Inferior parietal cortex (tissue), 1 donor: ENCODE measurements at regions not wholly inside any gene's neighbourhood (a gene's known extent, or its start where the extent isn't known, plus 50 kb on each side); places are given as distances from the start of the nearest gene placed in this dataset.
A peak's percentile ranks its signal among the peaks of the same experiment; 100 is the strongest.

Source experiments
- DNase-seq: peaks from one replicate; pipeline ENCODE4 v3.0.0-alpha.2; 2016; ENCODE audit errors: extremely low spot score

DNA sequence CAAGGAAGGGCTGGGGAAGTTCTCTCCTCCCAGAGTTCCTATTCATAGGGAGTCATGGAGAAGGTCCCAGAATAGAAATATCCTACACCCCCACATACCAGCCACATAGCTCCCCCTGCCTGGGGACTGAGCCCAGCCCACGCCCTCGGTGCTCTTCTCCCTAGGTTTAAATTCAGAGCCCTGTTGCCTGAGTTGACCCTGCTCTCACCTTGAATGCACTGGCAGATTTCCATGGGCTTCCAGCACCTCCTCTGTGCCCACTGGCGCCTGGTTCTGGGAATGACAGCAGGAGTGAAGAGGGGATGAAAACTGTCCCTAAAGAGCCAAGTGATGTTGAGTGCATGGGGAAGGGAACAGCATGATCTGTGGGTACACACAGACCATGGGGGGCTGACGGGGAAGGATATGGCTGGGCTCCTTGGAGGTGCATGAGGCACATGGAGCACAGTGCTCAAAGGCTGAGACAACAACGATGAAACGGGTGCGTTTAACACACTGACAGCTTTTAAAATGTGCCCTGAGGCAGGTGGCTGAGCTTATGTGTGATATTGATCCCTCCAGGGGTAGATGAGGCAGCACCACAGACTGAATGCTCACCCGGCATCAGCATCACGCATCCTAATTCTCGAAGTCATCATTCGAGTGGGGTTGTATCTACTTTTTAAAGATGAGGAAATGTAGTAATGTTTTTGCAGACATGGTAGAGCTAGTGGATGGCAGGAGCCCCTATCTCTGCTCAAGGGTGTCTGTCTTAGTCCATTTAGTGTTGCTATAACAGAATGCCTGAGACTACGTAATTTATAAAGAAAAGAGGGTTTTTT is 53.7 kb upstream of the IGFBP3 start:
- DNase-seq: no peak

DNA sequence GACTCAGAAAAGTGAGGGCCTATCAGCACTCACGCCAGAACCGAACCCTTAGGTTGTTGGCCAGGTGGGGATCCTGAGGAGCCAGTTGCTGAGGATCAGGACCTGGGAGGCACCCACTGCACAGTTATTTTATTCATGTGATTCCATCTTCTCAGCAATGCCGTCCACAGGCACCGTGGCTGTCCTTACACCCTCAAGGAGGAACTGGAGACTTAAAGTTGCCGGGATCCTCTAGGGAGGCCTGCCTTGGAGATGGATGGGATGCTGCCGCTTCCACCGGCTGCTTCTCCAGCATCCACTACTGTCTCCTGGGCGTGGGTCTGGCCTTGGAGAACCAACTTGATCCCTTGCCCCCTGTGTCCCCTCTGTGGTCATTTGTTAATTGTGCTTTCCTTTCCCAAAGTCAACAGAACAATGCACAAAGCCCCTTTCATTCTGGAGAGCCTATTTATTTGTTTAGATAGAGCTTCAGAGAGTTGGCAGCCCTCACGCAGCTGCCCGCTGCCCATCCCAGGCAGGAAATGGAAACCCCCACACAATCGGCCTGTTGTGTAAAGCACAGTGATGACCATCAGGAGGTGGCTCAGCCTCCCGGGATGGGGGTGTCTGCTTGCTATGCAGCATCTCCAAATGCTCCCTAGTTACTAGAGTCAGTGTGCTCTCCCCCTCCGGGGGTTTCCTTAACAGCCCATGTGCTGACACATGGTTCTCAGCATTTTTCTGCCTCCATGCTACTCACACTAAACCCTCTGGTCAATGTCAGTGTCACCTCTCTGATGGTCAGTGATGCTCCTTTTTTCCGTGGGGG is 52.9 kb upstream of the IGFBP3 start:
- DNase-seq: peak; percentile 69

DNA sequence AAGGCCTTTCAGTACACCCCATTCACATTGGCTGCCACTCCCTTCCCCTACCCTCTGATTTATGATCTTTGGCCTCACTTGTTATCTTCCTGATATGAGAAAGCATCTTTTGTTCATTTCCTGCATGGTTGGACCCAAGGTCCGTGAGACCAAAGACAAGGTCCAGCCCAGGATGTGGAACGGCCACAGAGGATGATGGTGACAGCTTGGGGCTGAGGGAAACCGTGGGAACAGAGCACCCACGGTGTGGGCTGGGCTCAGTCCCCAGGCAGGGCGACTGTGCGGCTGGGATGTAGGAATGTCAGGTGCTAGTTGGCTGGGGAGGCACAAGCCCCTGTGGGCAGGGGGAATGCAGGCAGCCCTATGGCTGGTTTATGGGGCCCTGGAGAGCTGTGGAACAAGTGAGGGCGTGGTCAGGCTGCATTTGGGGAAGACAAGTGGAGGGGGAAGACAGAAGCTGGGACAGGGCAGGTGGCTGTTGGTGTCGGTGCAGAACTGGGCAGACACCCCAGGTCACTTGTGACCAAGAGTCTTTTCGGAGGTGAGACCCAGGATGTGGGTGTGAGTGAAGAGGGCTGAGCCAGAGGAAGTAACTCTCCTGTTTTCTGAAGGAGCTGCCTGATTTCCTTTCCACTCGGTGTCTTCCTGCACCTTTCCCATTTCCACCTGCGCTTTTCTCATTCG is 51.7 kb upstream of the IGFBP3 start:
- no peak for DNase-seq

DNA sequence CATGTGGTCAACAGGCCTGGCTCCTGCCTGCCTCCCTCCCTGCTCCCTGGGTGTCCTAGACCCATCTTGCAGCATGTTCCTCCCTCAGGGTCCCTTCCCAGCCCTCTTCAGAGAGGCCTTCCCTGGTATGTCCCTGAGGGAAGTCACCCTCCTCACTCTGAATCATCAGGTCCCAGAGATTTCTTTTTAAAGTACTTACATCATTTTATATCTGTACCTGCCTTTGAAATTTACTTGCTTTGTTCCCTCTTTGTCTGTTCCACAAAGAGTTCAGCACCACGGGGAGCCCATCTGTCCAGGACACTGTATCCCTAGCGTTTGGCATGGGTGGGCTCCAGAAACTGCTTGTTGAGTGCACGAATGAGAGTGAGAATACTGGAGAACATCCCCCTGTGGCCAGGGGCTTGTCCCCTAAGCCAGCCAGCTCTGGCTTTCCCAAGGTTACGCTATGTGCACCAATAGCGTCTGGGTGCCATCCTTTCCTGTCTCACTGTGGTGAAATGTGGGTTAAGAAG is 50.6 kb upstream of the IGFBP3 start:
- no peak for DNase-seq

DNA sequence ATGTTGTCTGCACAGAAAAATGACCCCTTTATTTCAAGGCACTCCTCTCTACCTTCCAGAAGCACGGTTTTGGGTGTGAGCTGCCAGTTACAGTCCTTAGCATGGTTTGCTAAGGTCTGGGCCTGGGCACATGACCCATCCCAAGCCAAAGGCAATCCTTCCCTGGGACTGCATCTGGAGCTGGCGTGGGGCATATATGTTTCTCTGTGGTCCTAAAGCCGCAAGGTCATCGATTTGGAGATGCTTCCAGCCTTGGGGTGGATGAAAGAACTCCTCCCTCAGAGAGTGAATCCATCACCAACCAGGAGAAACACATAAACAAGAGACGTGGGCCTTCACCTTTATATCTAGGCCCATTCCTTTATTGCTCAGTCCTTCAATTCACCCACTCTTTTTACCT is 50.1 kb upstream of the IGFBP3 start:
- DNase-seq: no peak
